Endothelial cell of umbilical vein (primary cell): ENCODE measurements at regions not wholly inside any gene's neighbourhood (a gene's known extent, or its start where the extent isn't known, plus 50 kb on each side); places are given as distances from the start of the nearest gene placed in this dataset.

ENCODE experiments used
- BruUV-seq: library from RNA; stranded (reverse); fragments of 400-500 nt; replicated peaks from 2 replicates; lab custom pipeline; 2021; lab: Mats Ljungman, UMichigan
- CTCF ChIA-PET: fragments of 300-600, 350-600 bp; sonication (Branson Sonifier 250); formaldehyde crosslinking; loops from one replicate; lab custom pipeline; 2021; ENCODE audit warnings: antibody characterized with exemption, inconsistent platforms; lab: Charles Lee
- POLR2A ChIA-PET: fragments of 300-600, 350-600 bp; sonication (Branson Sonifier 250); formaldehyde crosslinking; loops from one replicate; lab custom pipeline; 2021; ENCODE audit warnings: antibody characterized with exemption, inconsistent platforms; lab: Charles Lee
- DNase-seq: peaks from one replicate; pipeline ENCODE4 v3.0.0-alpha.2; 2011; ENCODE audit warnings: low read depth, low spot score
- FAIRE-seq: peaks from 2 replicates; lab custom pipeline; 2011; peaks lifted over from hg19 to GRCh38; lab: Jason Lieb, UNC
- H2AFZ ChIP-seq: 2 replicates; pipeline ENCODE4 v1.6.0; 2012; ENCODE audit warnings: low read depth, low read length, control low read depth, inconsistent platforms
- H3K27ac ChIP-seq: 2 replicates; pipeline ENCODE4 v1.5.1; 2011; ENCODE audit warnings: low read depth, mild to moderate bottlenecking, control low read depth, low read length, moderate library complexity; ENCODE audit not compliant: insufficient read depth
- H3K27me3 ChIP-seq, 2 experiments: 2 replicates each; pipeline versions ENCODE4 v1.6.0 to v1.6.1; 2011; ENCODE audit warnings: low read length in 2 of 2, mixed read lengths in 1 of 2; ENCODE audit not compliant: control insufficient read depth in 2 of 2, insufficient read depth in 2 of 2
- H3K36me3 ChIP-seq, 2 experiments: 2 replicates in 1 of 2; 3 replicates in 1 of 2; pipeline ENCODE4 v1.5.1; 2011; ENCODE audit warnings: low read length in 2 of 2, mild to moderate bottlenecking in 1 of 2, moderate library complexity in 1 of 2; ENCODE audit not compliant: control insufficient read depth in 2 of 2, insufficient read depth in 2 of 2; ENCODE audit errors: extremely low read depth in 1 of 2
- H3K4me1 ChIP-seq: 3 replicates; pipeline ENCODE4 v1.5.1; 2011; ENCODE audit warnings: mild to moderate bottlenecking, low read length; ENCODE audit not compliant: control insufficient read depth, insufficient read depth; ENCODE audit errors: extremely low read depth
- H3K4me2 ChIP-seq: 2 replicates; pipeline ENCODE4 v1.6.1; 2011; ENCODE audit warnings: low read length, control low read depth, mixed read lengths; ENCODE audit not compliant: insufficient read depth
- H3K4me3 ChIP-seq, 3 experiments: fragments of 200-600 bp in 1 of 3; sonication (generic), shearing (Covaris generic) in 1 of 3; replicated peaks in 1 of 3; 2 replicates each; pipeline ENCODE4 v1.5.1; 2011 to 2016; ENCODE audit warnings: control low read depth in 3 of 3, low read length in 3 of 3, mild to moderate bottlenecking in 2 of 3, inconsistent platforms in 1 of 3, low read depth in 1 of 3, moderate library complexity in 1 of 3; ENCODE audit not compliant: insufficient read depth in 1 of 3
- H3K79me2 ChIP-seq: 2 replicates; pipeline ENCODE4 v1.6.0; 2012; ENCODE audit warnings: low read length, inconsistent platforms; ENCODE audit not compliant: control insufficient read depth, insufficient read depth
- H3K9ac ChIP-seq: replicated peaks from 2 replicates; pipeline ENCODE3; 2011; ENCODE audit warnings: low read length, control low read depth; ENCODE audit not compliant: insufficient read depth; ENCODE audit errors: extremely low read depth
- H3K9me1 ChIP-seq: replicated peaks from 3 replicates; pipeline ENCODE4 v1.6.0; 2011; ENCODE audit warnings: mild to moderate bottlenecking, low read length; ENCODE audit not compliant: control insufficient read depth, insufficient read depth; ENCODE audit errors: extremely low read depth
- H3K9me3 ChIP-seq: replicated peaks from 2 replicates; pipeline ENCODE4 v1.5.1; 2012; ENCODE audit warnings: low read length, inconsistent platforms; ENCODE audit not compliant: control insufficient read depth, insufficient read depth
- H4K20me1 ChIP-seq: replicated peaks from 2 replicates; pipeline ENCODE3; 2011; ENCODE audit warnings: mild to moderate bottlenecking, low read length; ENCODE audit not compliant: control insufficient read depth, insufficient read depth; ENCODE audit errors: extremely low read depth
- CTCF ChIP-seq, 2 donors: IDR thresholded peaks; 1 replicate in 1 of 2; 2 replicates in 1 of 2; pipeline ENCODE4 v1.5.1; 2011; ENCODE audit warnings: low read length in 2 of 2, mild to moderate bottlenecking in 2 of 2, moderate library complexity in 2 of 2, control low read depth in 1 of 2, inconsistent platforms in 1 of 2, low read depth in 1 of 2; ENCODE audit not compliant: insufficient read depth in 1 of 2; ENCODE audit errors: extremely low read depth in 1 of 2
- EZH2 ChIP-seq: IDR thresholded peaks from 2 replicates; pipeline ENCODE4 v1.6.1; 2012; ENCODE audit warnings: borderline replicate concordance, low read depth, mild to moderate bottlenecking, moderate library complexity, low read length, inconsistent platforms; ENCODE audit not compliant: severe bottlenecking
- FOS ChIP-seq: IDR thresholded peaks from 2 replicates; pipeline ENCODE4 v1.6.1; 2011; ENCODE audit warnings: mild to moderate bottlenecking, low read length, moderate library complexity, borderline replicate concordance; ENCODE audit not compliant: insufficient read depth
- GATA2 ChIP-seq: IDR thresholded peaks from 2 replicates; pipeline ENCODE4 v1.7.0; 2011; ENCODE audit warnings: low read depth, mild to moderate bottlenecking, moderate library complexity, mixed read lengths, low read length; ENCODE audit not compliant: insufficient read length, insufficient read depth
- JUN ChIP-seq: IDR thresholded peaks from 2 replicates; pipeline ENCODE4 v1.6.1; 2011; ENCODE audit warnings: borderline replicate concordance, low read depth; ENCODE audit not compliant: insufficient read length, insufficient read depth
- MYC ChIP-seq: IDR thresholded peaks from one replicate; pipeline ENCODE4 v1.6.1; 2011; ENCODE audit warnings: mild to moderate bottlenecking, low read depth, low read length
- POLR2A ChIP-seq: IDR thresholded peaks from 2 replicates; pipeline ENCODE4 v1.6.1; 2012; ENCODE audit warnings: low read depth, mild to moderate bottlenecking, control low read depth, low read length
- POLR2AphosphoS5 ChIP-seq: IDR thresholded peaks from 2 replicates; pipeline ENCODE4 v1.6.1; 2012; ENCODE audit warnings: low read depth, mild to moderate bottlenecking, control low read depth, low read length, moderate library complexity; ENCODE audit not compliant: insufficient read depth
- dilution Hi-C: fragments of 300-500 bp; cut with MboI; formaldehyde crosslinking; loops from one replicate; pipeline ENCODE4 v1.15.0; 2019; ENCODE audit warnings: low sequenced_read_pairs; ENCODE audit not compliant: extremely low pct_ligation_motif_present
- intact Hi-C: fragments of 100-400 bp; cut with micrococcal nuclease; formaldehyde crosslinking; loops from one replicate; pipeline ENCODE4 v1.10.0; 2022
- TF ChIP-seq, protein P1 (sequence below): IDR thresholded peaks from 2 replicates; pipeline ENCODE4 v1.6.1; 2011; ENCODE audit not compliant: insufficient read depth, insufficient read length

GRCh38 chr15:62464705-62465104 lies 299.6 kb upstream of the C2CD4B start:
- H3K9me3 ChIP-seq: no peaks in the 10 kb centered on the region
- no peak overlapping the region for H3K4me3 ChIP-seq
- TF ChIP-seq CTCF (IDR thresholded peaks at IDR 0.05; ENCODE audit: extremely low read depth in 1 of 2, insufficient read depth in 1 of 2, low read depth in 1 of 2, low read length in 2 of 2) (no peak), JUN (no peak), POLR2A (no peak), MYC (no peak), FOS (no peak), EZH2 (no peak), GATA2 (no peak), POLR2AphosphoS5 (no peak)
- TF ChIP-seq, protein P1, sequence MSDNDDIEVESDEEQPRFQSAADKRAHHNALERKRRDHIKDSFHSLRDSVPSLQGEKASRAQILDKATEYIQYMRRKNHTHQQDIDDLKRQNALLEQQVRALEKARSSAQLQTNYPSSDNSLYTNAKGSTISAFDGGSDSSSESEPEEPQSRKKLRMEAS: no peak
- no TSS peak for BruUV-seq
- no peaks in the 10 kb centered on the region for H3K36me3 ChIP-seq
- H3K79me2 ChIP-seq: no peaks in the 10 kb centered on the region
- H4K20me1 ChIP-seq: no peaks in the 10 kb centered on the region
- no peak overlapping the region for H3K27ac ChIP-seq
- H2AFZ ChIP-seq: no peak overlapping the region
- no peak for DNase-seq
- peaks cover 0 to 3% of the 10 kb centered on the region in 2 experiments for H3K27me3 ChIP-seq
- dilution Hi-C loops: no loop called here
- ChIA-PET POLR2A (no interaction called here), CTCF (interaction anchor here (0.7 kb wide), 1 partner anchor 224 kb away, joined by 3 read pairs; no protein-coding TSS in a partner anchor)
- no peak overlapping the region for H3K9ac ChIP-seq
- intact Hi-C loops: no loop called here
- H3K4me1 ChIP-seq: no peaks in the 10 kb centered on the region
- no peak overlapping the region for H3K4me2 ChIP-seq
- FAIRE-seq: no peak
- H3K9me1 ChIP-seq: no peaks in the 10 kb centered on the region
